IPS-NIHi7 (cell line): ENCODE measurements at regions not wholly inside any gene's neighbourhood (a gene's known extent, or its start where the extent isn't known, plus 50 kb on each side); places are given as distances from the start of the nearest gene placed in this dataset.
A peak's percentile ranks its signal among the peaks of the same experiment; 100 is the strongest.
"Not testable (repeated sequence)": the region's sequence is repeated elsewhere in the genome, so short reads cannot be mapped to it uniquely, and the experiment has no call there.

ENCODE experiments used
- DNase-seq: peaks from one replicate; pipeline ENCODE4 v3.0.0; 2012; ENCODE audit warnings: mixed read lengths; ENCODE audit errors: extremely low spot score

DNA sequence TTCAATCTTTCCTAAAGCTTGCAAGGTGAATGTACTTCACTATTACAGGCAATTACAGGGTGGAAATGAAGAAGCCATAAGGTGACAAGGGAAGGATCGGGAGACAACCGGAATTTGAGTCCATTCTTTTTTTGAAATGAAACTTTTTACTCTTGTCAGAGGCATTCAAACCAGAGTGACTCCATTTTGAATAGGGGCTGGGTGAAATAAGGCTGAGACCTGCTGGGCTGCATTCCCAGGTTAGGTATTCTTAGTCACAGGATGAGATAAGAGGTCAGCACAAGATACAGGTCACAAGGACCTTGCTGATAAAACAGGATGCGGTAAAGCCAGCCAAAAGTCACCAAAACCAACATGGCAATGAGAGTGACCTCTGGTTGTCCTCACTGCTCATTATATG lies 363.3 kb downstream of the TYW1 start:
- DNase-seq: no peak

DNA sequence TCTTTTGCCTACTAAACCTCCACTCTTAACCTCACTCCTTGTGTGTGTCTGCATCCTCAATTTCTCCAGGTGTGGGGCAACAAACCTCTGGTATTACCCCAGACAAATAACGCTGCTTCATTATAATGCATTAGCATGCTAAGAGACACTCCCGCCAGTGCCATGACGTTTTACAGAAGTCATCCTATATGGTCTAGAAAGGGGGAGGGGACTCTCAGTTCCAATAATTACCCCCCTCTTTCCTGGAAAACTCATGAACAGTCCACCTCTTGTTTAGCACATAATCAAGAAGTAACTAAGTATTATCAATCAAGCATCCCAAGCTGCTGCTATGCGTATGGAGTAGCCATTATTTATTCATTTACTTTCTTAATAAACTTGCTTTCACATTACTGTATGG lies 364.5 kb downstream of the TYW1 start:
- no peak for DNase-seq

DNA sequence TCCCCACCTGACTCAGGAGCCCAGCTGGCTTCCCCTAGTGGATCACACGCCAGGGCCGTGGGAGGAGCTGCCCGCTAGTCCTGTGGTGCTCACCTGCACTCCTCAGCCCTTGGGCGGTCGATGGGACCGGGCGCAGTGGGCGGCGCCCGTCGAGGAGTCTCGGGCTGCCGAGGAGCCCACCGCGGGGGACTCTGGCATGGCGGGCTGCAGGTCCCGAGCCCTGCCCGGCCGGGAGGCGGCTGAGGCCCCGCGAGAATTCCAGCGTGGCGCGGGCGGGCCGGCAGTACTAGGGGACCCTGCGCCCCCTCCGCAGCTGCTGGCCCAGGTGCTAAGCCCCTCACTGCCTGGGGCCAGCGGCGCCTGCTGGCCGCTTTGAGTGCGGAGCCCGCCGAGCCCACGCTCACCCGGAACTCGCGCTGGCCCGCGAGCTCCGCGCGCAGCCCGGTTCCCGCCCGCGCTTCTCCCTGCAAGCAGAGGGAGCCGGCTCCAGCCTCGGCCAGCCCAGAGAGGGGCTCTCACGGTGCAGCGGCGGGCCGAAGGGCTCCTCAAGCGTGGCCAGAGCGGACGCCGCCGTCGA lies 367.9 kb downstream of the TYW1 start:
- no peak for DNase-seq

DNA sequence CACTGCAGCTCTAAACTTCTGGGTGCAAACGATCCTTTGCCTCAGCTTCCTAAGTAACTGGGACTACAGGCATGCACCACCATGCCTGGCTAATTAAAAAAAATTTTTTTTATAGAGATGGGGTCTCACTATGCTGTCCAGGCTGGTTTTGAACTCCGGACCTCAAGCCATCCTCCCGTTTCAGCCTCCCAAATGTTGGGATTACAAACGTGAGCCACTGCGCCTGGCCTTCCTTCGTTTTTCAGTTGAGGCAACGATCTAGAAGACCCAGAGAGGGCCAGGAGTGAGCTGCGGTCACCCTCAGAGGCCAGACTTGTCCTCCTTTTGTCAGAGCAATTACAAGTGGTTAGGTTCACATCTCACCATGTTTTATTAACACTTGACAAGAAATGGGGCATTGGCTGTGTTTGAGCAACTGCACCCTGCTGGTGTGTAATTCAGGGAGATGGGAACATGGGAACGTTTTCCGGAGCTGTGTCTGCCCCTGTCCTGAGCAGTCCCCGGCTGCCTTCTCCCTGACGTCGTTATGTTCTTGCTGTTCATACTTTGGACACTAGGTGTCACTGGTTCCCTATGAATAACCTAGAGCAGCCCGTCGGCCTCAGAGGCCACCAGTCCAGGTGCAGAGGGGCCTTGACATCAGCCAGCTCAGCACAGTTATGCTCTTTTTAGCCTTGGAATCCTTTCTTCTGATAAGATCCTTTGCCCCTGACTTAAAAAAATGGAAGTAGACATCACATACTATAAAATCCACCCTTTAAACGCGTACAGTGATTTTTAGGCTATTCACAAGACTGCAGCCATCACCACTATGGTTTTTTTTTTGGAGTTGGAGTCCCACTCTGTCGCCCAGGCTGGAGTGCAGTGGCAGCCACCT lies 375.0 kb downstream of the TYW1 start:
- peak; percentile 95 for DNase-seq

DNA sequence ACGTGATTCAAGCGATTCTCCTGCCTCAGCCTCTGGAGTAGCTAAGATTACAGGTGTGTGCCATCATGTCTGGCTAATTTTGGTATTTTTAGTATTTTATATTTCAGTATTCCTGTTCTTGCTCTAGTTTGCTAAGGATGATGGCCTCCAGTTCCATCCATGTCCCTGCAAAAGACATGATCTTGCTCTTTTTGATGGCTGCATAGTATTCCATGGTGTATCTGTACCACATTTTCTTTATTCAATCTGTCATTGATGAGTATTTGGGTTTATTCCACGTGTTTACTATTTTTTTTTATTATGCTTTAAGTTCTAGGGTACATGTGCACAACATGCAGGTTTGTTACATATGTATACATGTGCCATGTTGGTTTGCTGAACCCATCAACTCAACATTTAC lies 376.8 kb downstream of the TYW1 start:
- DNase-seq: not testable (repeated sequence)

DNA sequence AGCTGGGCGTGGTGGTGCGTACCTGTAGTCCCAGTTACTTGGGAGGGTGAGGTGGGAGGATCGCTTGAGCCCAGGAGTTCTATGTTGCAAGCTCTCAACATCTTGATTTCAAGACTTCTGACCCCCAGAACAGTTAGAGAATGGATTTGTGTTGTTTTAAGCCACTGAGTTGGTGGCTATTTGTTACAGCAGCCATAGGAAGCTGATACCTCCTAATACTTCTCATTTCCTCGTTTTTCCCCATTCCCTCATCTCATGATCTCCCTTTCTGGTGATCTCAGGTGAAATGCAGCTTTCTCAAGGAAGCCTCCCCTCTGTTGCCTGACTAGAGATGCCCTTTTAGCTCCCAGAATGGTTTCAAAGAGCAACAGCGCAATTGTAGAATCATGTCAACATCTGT lies 378.8 kb downstream of the TYW1 start:
- DNase-seq: no peak

DNA sequence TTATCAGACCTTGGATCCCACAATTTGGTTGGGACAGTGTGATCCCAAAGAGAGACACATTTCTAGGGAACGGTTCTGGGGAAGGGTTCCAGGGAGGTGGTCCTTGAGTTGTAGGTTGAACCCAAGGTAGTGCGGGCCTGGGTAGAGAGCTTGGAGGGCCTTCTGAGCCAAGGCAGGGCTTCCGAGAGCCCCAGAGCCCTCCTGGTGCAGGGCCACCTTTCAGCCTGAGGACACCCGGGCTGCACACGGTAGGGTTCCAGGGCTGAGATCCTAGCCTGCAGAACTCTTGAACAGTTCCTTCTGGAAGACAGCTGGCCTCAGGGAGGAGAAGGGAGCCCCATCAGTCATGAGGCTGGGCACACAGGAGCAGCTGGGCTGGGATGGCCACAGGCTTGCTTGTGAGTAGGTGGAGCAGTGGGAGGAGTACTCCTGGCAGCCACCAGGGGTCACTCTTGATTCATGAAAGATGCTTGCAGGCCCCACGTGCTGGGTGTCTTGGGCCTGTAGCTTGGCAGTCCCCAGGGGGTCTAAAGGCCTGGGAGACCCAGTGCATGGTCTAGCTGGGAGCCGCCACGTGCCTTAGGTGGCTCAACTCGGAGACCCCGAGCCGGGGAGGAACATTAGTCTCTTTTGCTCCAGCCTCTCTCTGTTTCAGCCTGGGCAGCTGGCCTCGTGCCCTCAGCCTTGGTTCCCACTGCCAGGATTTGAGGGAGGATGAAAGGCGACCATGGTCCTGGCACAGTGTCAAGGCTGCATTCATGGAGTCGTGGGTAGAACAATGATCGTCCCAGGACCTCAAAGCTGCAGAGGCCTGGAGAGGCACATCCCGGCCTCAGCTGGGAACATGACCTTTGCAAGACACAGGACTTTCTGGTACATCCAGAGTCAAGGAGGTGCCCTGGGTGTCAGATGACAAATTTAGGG lies 381.6 kb downstream of the TYW1 start:
- DNase-seq: peak; percentile 87

DNA sequence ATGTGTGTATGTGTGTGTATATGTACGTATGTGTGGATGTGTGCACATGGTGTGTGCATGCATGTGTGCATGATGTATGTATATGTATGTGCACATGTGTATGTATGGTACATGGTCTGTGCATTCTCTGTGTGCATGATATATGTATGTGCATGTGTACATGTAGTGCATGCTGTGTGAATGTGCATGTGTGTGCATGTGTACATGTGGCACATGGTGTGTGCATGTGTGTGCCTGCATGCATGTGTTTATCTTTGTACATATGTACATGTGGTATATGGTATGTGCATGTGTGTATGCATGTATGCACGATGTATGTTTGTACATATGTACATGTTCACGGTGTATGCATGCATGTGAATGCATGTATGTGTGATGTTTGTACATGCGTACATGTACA lies 383.7 kb downstream of the TYW1 start:
- no peak for DNase-seq

DNA sequence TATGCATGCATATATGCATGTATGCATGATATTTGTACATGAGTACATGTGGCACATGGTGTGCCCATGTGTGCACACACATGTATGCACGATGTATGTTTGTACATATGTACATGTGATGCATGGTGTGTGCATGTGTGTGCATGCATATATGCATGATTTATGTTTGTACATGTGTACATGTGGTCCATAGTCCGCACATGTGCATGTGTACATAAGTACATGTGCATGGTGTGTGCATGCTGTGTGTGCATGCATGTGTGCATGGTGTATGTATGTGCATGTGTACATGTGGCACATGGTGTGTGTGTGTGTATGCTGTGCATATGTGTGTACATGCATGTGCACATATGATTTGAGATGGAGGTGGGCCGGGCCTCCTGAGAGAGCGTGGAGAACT lies 384.2 kb downstream of the TYW1 start:
- DNase-seq: no peak

DNA sequence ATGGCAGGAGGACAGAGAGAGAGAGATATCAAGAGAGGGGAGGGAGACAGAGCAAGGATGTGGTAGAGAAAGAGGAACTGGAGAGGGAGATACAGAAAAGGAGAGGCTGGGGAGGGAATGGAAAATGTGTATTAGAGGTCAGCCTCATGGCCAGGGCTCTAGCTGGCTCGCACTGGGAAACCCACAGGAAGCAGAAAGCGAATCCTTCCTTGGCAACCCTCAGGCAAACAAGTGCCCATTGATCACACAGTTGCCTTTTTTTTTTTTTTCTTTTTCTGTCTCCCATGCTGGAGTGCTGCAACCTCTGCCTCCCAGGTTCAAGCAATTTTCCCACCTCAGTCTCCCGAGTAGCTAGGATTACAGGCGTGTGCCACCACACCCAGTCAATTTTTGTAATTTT lies 391.2 kb downstream of the TYW1 start:
- DNase-seq: no peak

DNA sequence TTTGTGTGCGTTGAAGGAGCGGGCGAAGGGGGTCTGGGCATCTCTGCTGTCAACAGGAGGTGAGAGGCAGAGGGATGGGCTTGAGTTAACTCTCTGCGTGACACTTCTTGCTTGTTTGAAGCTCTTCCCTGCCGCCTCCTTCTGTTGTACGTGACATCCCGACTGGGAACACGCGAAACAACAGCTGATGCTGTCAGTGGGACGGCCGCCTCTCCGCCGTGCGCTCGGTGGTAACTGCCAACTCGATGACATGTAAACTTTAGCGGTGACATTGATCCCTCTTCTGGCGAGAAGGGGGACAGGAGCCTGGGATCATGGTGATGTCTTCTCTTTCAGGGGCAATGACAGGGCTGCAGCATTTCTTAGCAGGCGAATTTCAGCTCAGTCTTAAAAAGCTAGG lies 394.5 kb downstream of the TYW1 start:
- DNase-seq: no peak

DNA sequence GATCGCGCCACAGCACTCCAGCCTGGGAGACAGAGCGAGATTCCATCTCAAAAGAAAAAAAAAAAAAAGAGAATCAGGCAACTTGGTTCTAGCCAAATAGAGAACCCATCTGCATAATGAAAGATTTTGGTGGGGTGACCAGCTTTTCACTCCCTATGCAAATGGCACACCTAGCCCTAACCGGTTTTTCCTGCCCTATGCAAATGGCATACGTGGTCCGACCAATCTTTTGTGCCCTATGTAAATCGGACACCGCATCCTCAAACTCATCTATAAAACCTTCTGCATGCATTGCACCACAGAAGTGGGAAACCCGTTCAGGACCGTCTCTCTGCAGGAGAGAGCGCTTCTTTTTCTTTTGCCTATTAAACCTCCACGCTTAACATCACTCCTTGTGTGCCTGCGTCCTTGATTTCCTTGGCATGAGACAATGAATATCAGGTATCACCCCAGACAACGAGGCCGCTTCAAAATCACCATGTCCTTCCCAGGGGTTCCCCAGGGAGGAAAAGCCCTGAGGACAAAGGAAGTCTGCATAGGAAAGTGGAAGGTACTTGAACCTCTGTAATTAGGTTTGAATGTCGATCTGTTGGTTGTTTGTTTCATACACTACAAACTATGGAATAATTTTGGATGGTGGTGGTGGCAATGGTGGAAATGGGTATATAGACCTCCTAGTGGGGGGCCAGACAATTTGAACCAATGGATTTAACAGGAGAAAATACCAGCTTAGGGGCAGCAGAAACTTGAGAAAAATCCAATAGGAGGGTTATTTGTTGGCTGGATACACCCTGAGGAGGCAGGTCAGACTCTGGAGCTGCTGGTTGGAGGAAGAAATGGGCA lies 396.2 kb downstream of the TYW1 start:
- DNase-seq: peak; percentile 49

DNA sequence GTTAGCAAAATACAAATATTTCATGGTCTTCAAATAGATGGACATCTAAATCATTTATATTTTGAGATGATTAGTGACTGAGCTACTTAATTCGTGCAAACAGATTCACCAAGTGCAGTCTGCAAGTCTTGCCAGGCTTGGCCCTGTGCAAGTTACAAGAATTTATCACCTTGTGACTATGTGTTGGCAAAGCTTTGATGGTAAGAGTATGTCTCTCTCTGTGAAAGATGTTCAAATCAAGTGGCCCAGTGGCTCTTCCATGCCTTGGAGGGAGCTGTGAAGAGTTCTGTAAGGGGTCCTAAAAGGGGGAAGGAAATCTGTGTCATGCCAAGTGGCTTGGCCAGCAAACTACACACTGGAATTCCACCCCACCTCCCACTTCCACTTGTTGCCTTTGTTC lies 397.3 kb downstream of the TYW1 start:
- DNase-seq: no peak

DNA sequence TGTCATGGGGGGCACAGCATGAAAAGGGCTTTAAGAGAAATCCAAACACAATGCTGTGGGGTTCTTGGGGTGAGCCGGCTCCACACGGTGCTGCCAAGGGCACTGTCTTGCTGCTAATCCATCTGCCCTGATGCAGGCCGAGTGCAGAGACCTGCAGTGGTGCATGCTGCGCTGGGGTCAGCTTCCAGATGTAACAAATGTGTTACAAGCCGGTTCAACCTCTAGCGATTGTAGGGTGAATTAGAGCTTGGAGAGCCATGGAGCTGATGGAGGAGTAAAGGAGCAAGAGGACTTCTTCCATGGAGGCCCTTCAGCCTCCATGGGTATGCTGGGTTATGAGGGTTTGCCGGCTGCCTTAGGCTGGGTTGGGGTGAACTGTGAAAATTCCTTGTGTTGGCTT lies 402.3 kb downstream of the TYW1 start:
- no peak for DNase-seq

DNA sequence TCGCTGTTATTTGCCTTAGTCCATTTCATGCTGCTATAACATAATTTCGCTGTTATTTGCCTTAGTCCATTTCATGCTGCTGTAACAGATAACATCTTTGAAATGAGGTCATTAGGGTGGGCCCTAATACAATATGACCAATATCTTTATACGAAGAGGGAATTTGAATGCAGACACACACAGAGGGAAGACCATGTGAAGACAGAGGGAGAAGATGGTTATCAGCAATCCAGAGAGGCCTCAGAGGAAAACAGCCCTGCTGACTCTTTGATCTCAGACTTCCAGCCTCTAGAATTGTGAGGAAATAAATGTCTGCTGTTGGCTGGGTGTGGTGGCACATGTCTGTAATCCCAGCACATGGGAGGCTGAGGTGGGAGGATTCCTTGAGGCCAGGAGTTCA lies 404.9 kb downstream of the TYW1 start:
- no peak for DNase-seq

DNA sequence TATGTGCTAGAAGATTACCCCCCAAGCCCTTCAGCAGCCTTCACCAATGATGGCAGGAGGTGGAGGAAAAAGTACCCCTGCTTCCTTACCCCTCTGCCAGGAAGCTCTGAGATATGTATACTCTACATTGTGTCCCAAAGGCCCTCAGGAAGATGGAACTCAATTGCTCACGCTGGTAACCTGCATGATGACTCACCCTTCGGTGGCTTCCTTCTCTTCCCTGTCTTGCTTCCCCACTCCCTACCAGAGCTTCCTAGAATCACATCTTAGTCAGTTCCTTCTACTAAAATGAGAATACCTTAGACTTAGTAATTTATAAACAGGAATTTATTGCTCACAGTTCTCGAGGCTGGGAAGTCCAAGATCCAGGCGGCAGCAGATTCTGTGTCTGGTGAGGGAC lies 405.6 kb downstream of the TYW1 start:
- DNase-seq: no peak

DNA sequence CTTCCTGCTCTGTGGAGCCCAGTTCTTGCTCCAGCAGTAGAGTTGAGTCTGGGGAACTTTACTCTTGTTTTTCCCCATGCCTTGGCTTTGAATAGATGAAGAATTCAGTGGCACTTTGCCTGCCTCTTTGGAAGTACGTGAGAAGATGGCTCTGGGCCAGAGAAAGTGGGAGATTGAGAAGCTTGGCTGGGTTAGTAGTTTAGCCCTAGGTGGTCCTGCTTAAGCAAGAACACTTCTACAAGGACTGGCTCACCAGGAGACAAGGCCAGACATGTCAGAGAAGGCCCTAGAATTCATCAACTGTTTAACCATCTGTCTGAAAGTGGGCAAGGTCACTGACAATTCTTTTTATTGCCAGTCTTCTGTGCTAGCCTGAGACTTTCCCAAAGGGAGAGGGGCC lies 410.3 kb downstream of the TYW1 start:
- DNase-seq: no peak

DNA sequence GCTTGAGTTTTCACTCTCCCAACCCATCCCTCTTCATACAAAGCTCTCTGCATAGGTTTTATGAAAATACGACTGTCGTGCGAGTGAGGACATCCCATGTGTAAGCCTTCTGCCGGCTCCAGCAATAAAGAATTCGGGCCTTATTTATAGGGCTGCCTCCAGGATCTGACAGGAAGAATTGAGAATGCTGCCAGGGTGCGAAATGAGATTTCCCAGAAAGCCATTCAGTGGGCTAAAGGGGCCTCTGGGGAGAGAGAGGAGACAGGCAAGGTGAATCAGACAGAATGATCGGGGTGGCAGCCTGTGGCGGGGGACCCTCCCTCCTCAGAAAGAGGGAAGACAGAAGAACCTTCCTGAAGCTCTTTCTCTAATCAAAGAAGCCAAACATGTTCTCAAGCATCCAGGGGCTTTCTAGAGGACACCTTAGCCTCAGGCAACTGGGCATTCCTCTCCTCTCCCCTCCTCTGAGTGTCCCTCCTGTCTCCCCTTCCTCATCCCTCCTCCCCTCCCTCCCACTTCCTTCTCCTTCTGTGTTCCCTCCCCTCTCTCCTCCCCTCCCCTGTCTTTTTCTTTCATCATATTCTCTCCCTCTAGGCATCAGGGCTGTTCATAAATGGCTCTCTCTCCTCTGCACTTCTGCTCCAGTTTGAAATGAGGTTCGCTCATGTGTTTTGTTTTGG lies 410.9 kb downstream of the TYW1 start:
- DNase-seq: no peak

DNA sequence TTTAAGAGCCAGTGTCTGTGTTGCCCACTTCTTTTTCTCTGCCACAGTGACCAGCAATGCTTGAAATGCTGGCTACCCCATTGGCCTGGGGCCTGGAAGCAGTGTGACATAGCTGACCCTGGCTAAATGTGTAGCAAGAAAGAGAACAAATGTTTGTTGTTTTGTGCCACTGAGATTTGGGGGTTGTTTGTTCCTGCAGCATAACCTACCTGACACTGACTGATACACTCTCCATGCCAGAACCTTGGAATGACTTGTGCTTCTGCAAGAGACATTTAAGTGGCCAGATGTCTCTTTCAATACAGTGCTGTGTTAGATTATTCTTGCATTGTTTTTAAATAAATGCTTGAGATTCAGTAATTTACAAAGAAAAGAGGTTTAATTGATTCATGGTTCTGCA lies 411.5 kb downstream of the TYW1 start:
- DNase-seq: no peak

DNA sequence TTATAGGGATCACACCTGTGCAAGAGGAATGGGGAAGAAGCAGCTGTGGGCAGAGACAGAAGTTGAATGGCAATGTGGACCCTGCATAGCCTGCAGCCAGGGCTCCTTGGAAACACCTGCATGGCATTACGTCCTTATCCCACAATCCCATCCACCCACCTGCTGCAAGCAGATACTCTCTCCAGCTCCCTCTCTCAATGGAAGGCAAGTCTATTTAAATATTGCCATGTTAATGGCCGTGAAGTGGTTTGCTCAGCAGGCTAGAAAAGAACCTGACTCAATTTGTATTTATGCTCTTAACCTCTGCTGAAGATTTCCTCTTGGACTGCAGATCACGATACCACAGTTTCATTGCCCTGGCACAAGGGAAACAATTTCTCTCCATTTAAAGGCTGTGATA lies 417.0 kb downstream of the TYW1 start:
- DNase-seq: peak; percentile 38

DNA sequence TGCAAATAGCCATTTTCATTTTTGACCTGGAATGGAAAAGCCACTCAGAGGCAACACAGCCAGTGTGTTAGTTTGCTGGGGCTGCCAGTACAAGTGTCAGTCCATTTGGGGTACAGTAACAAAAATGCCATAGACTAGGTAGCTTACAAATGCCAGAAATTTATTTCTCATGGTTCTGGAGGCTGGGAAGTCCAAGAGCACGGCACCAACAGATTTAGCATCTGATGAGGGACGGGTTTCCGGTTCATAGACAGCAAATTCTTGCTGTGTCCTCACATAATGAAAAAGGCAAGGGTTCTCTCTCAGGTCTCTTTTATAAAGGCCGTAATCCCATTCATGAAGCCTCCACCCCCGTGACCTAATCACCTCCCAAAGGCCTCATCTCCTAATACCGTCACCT lies 418.2 kb downstream of the TYW1 start:
- DNase-seq: no peak
